ENCODE measurements at regions not wholly inside any gene's neighbourhood (a gene's known extent, or its start where the extent isn't known, plus 50 kb on each side); places are given as distances from the start of the nearest gene placed in this dataset.

GRCh38 chr2:172234716-172235691 is 132.3 kb upstream of the DLX2 start:
- no peaks in the 10 kb centered on the region for H3K9me2 ChIP-seq (ENCODE audit: insufficient read depth, low read length)
- TF ChIP-seq EZH2phosphoT487 (IDR thresholded peaks at IDR 0.05; ENCODE audit: borderline replicate concordance, low read depth, low read length) (0 out of 2 replicates have a peak, but pooled peaks have one; percentile 48), CTCF (conservative IDR thresholded peaks at IDR 0.05; ENCODE audit: low read length) (no peak)
- ChIA-PET POLR2A (no interaction called here), CTCF (ENCODE audit: unreplicated experiment) (no interaction called here)
- H3K4me2 ChIP-seq (ENCODE audit: low read length), result no peak overlapping the region
- no peak for DNase-seq (ENCODE audit: low spot score)
- no peaks in the 10 kb centered on the region for H3K4me1 ChIP-seq (ENCODE audit: insufficient read depth, low read length, poor library complexity, severe bottlenecking)
- no peaks in the 10 kb centered on the region for H3K36me3 ChIP-seq (ENCODE audit: insufficient read depth, low read length)
- no peak overlapping the region for H2AFZ ChIP-seq (ENCODE audit: low read length)
- no peaks in the 10 kb centered on the region for H3K9me3 ChIP-seq (ENCODE audit: low read length)
- H4K20me1 ChIP-seq (ENCODE audit: insufficient read depth, low read length), result no peaks in the 10 kb centered on the region
- H3K27ac ChIP-seq (ENCODE audit: low read depth, low read length, poor library complexity, severe bottlenecking), result no peak overlapping the region
- no TSS peak for BruUV-seq (replicated peaks)
- no peaks in the 10 kb centered on the region for H3K79me2 ChIP-seq (ENCODE audit: insufficient read depth, low read depth, low read length)
- no peak overlapping the region for H3K4me3 ChIP-seq (ENCODE audit: low read depth, low read length, poor library complexity, severe bottlenecking)
- intact Hi-C loops (cut with micrococcal nuclease; ENCODE audit: unreplicated experiment), result no loop called here

- POLR2A ChIA-PET, result interaction anchor here (0.9 kb wide), 1 partner anchor 14 kb away, joined by 4 read pairs; no protein-coding TSS in a partner anchor
- Histone ChIP-seq H3K4me3 (ENCODE audit: low read depth, low read length, poor library complexity, severe bottlenecking) (no peak overlapping the region), H4K20me1 (ENCODE audit: insufficient read depth, low read length) (no peaks in the 10 kb centered on the region), H3K4me2 (ENCODE audit: low read length) (no peak overlapping the region), H3K27ac (ENCODE audit: low read depth, low read length, poor library complexity, severe bottlenecking) (no peak overlapping the region), H3K36me3 (ENCODE audit: insufficient read depth, low read length) (no peaks in the 10 kb centered on the region), H3K79me2 (ENCODE audit: insufficient read depth, low read depth, low read length) (no peaks in the 10 kb centered on the region), H3K9me3 (ENCODE audit: low read length) (no peaks in the 10 kb centered on the region), H2AFZ (ENCODE audit: low read length) (no peak overlapping the region), H3K9me2 (ENCODE audit: insufficient read depth, low read length) (no peaks in the 10 kb centered on the region), H3K4me1 (ENCODE audit: insufficient read depth, low read length, poor library complexity, severe bottlenecking) (no peaks in the 10 kb centered on the region)
- intact Hi-C loops (cut with micrococcal nuclease; ENCODE audit: unreplicated experiment), result no loop called here
- no peak for DNase-seq (ENCODE audit: low spot score)
- CTCF ChIA-PET (ENCODE audit: unreplicated experiment), result no interaction called here
- BruUV-seq (replicated peaks), result no TSS peak
- no peak for TF ChIP-seq CTCF (conservative IDR thresholded peaks at IDR 0.05; ENCODE audit: low read length)
- TF ChIP-seq EZH2phosphoT487 (IDR thresholded peaks at IDR 0.05; ENCODE audit: borderline replicate concordance, low read depth, low read length), result no peak
These were observed 137.4 kb upstream of the DLX2 start for GRCh38 chr2:172239944-172240590.
